Ascending aorta (tissue), 2 donors: ENCODE measurements at regions not wholly inside any gene's neighbourhood (a gene's known extent, or its start where the extent isn't known, plus 50 kb on each side); places are given as distances from the start of the nearest gene placed in this dataset.

Source experiments
- DNase-seq, 2 donors: peaks; one replicate each; pipeline ENCODE4 v3.0.0-alpha.2; 2019; ENCODE audit warnings: low spot score in 2 of 2
- H3K27ac ChIP-seq, 2 donors: fragments of 200-600 bp; sonication (generic); one replicate each; pipeline ENCODE4 v1.5.1; 2016 to 2017; ENCODE audit warnings: mild to moderate bottlenecking in 1 of 2
- H3K27me3 ChIP-seq: fragments of 200-600 bp; sonication (generic); one replicate; pipeline ENCODE4 v1.5.1; 2017
- H3K36me3 ChIP-seq, 2 donors: fragments of 200-600 bp; sonication (generic); one replicate each; pipeline ENCODE4 v1.5.1; 2016
- H3K4me1 ChIP-seq, 2 donors: fragments of 200-600 bp; sonication (generic); one replicate each; pipeline ENCODE4 v1.5.1; 2016 to 2017; ENCODE audit warnings: mild to moderate bottlenecking in 1 of 2
- H3K4me3 ChIP-seq, 2 donors: fragments of 200-600 bp; sonication (generic); one replicate each; pipeline ENCODE4 v1.5.1; 2016 to 2017; ENCODE audit warnings: mild to moderate bottlenecking in 1 of 2
- H3K9me3 ChIP-seq, 2 donors: fragments of 200-600 bp; sonication (generic); one replicate each; pipeline ENCODE4 v1.5.1; 2016
- intact Hi-C: fragments of 100-400 bp; cut with DNase I; formaldehyde crosslinking; loops from one replicate; pipeline ENCODE4 v1.15.1; 2023
- TF ChIP-seq, protein P1 (sequence below), 3 experiments: fragments of 200-600 bp in 2 of 3; fragments of 450-650 bp in 1 of 3; sonication (generic) in 2 of 3; IDR thresholded peaks; one replicate each; pipeline ENCODE4 v1.5.1; 2016 to 2019; ENCODE audit warnings: antibody characterized with exemption in 3 of 3, mild to moderate bottlenecking in 1 of 3, moderate library complexity in 1 of 3

DNA sequence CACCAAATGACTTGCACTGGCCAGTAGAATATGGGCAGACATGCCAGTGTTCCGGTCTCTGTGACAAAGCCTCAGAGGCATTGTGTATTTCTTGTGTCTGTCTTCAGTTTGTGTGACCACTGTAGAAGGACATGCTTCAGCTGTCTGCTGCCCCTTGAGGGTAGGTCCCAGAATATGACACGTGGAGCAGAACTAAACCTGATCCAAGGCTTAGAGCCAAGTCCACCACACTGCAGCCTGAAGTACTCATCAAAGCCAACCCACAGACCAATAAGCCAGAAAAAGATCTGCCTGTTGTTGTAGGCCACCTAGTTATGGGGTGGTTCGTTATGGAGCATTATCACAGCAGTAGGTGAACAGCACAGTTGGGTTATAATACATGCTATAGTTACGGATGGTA is 468.9 kb downstream of the PSAT1 start:
- Histone ChIP-seq H3K27me3 (no peaks in the 10 kb centered on the region), H3K9me3 (no peaks in the 10 kb centered on the region), H3K27ac (no peak overlapping the region), H3K4me1 (no peaks in the 10 kb centered on the region), H3K36me3 (no peaks in the 10 kb centered on the region), H3K4me3 (no peak overlapping the region)
- intact Hi-C loops = no loop called here
- TF ChIP-seq, protein P1, sequence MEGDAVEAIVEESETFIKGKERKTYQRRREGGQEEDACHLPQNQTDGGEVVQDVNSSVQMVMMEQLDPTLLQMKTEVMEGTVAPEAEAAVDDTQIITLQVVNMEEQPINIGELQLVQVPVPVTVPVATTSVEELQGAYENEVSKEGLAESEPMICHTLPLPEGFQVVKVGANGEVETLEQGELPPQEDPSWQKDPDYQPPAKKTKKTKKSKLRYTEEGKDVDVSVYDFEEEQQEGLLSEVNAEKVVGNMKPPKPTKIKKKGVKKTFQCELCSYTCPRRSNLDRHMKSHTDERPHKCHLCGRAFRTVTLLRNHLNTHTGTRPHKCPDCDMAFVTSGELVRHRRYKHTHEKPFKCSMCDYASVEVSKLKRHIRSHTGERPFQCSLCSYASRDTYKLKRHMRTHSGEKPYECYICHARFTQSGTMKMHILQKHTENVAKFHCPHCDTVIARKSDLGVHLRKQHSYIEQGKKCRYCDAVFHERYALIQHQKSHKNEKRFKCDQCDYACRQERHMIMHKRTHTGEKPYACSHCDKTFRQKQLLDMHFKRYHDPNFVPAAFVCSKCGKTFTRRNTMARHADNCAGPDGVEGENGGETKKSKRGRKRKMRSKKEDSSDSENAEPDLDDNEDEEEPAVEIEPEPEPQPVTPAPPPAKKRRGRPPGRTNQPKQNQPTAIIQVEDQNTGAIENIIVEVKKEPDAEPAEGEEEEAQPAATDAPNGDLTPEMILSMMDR (IDR thresholded peaks at IDR 0.05) = no peak
- no peak for DNase-seq

DNA sequence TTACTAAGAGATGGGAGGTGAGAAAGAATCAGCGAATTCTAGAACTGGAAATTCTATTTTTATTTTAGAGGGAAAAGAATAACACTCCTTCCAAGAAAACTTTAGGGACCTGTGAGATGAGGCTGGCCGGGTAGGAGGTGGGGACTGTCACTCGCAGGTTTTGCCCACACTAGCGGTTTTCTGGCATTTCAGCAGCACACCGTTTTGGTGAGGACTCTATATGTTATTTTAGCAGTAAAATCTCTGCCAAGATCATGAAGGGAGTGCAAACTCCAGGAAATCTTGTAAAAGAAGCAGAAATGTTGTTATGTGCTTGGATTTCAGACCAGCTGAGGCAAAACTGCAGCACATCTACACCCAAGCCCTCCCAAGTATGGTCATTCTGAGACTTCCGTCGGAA is 470.6 kb downstream of the PSAT1 start:
- Histone ChIP-seq H3K4me3 (no peak overlapping the region), H3K27ac (no peak overlapping the region), H3K9me3 (no peaks in the 10 kb centered on the region), H3K4me1 (no peaks in the 10 kb centered on the region), H3K36me3 (no peaks in the 10 kb centered on the region), H3K27me3 (no peaks in the 10 kb centered on the region)
- DNase-seq = no peak
- intact Hi-C loops = no loop called here
- TF ChIP-seq, protein P1 (IDR thresholded peaks at IDR 0.05) = no peak

DNA sequence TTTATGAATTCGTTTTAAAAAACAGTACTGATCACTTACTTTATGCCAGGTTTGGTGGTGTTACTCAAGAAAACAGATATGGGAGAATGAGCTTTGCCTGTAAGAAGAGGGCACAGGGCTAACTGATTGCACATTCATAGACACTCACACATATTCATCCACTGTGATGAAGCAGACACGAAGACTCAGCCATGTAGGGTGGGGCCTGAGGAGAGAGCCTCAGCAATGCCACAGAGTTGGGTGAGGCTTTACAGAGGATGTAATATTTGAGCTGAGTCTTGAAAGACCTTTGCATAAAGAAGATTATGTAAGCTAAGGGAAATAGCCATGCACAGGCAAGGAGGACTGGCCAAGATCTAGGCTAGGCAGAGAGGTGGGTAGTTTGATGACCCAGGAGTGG is 472.8 kb downstream of the PSAT1 start:
- intact Hi-C loops = no loop called here
- no peak for DNase-seq

DNA sequence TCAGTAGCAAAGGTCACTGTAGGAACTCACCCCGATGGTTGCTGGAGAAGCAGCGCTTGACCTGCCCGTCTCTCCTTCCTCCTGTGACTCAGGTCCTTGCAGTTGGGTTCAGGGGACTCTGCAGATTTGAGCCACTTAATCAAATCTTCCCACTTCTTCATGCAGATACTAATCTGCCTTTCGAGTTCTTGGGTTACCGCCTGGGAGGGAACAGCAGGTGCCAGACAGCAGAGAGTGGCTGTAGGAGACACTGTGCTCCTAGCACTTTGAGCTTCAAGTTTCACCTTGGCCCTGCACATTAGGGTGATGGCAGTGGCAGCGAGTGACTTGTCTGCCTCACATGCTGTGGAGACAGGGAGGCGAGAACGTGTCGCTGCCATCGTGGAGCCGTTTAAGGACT is 478.3 kb downstream of the PSAT1 start:
- H3K36me3 ChIP-seq = no peaks in the 10 kb centered on the region
- DNase-seq = no peak
- intact Hi-C loops = no loop called here

More for the DNA sequence above, 472.8 kb downstream of the PSAT1 start:
- no peaks in the 10 kb centered on the region for H3K4me1 ChIP-seq
- no peaks in the 10 kb centered on the region for H3K36me3 ChIP-seq
- H3K4me3 ChIP-seq = no peak overlapping the region
- TF ChIP-seq, protein P1 (IDR thresholded peaks at IDR 0.05) = no peak
- no peak overlapping the region for H3K27ac ChIP-seq
- H3K27me3 ChIP-seq = no peaks in the 10 kb centered on the region
- H3K9me3 ChIP-seq = no peaks in the 10 kb centered on the region

DNA sequence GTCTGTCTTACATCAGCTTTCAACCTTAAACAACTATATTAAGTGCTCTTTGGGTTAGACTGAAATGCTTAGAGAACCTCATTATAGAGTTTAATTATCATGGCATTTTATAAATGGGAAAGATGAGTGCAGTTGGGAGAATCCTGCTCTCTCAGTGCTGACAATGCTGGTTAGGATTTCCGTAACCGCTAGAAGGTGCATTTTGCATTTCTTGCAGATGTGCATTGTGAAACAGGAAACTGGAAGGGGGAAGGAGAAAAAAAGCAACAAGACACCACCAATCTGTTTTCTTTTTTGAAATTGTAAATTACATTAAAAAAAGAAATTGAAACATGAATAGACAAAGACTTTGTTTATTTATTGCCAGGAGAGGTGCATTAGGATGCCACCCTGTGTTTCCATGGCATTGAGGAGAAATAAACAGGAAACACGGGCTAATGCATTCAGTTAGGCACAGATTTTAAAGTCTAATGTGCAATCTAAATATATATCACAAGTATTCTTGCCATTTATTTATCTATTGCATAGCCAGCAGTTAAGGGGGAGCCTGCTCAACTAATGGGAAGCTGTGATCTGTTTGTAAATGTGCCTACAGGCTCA is 478.9 kb downstream of the PSAT1 start:
- no peaks in the 10 kb centered on the region for H3K4me1 ChIP-seq
- intact Hi-C loops = no loop called here
- no peak overlapping the region for H3K27ac ChIP-seq
- H3K4me3 ChIP-seq = no peak overlapping the region
- TF ChIP-seq, protein P1 (IDR thresholded peaks at IDR 0.05) = no peak
- no peaks in the 10 kb centered on the region for H3K36me3 ChIP-seq
- DNase-seq = no peak
- no peaks in the 10 kb centered on the region for H3K9me3 ChIP-seq
- H3K27me3 ChIP-seq = no peaks in the 10 kb centered on the region

More for the DNA sequence above, 478.3 kb downstream of the PSAT1 start:
- TF ChIP-seq, protein P1 (IDR thresholded peaks at IDR 0.05) = no peak
- H3K27ac ChIP-seq = no peak overlapping the region
- no peaks in the 10 kb centered on the region for H3K27me3 ChIP-seq
- no peaks in the 10 kb centered on the region for H3K9me3 ChIP-seq
- H3K4me3 ChIP-seq = no peak overlapping the region
- H3K4me1 ChIP-seq = no peaks in the 10 kb centered on the region

DNA sequence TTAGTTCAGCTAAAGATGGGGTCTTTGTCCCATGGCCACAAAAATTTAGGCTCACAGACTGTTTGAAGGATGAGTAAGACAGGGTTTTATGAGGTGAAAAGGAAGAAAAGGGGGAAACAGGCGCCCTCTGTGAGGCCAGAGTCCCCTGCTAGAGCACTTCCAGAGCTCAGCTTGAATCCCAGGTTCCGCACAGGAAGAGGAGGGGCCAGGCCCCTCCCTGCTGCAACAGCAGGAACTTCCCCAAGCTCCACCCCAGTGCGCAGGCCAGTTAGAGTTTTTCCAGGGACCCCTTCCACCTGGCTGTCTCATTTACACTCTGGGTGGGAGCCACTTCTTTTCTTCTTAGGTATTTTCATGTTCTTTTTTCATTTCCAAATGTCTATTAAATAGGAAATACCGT is 480.8 kb downstream of the PSAT1 start:
- TF ChIP-seq, protein P1 (IDR thresholded peaks at IDR 0.05) = no peak
- no peak for DNase-seq
- H3K27me3 ChIP-seq = no peaks in the 10 kb centered on the region
- H3K4me1 ChIP-seq = no peaks in the 10 kb centered on the region
- H3K27ac ChIP-seq = no peak overlapping the region
- no peaks in the 10 kb centered on the region for H3K9me3 ChIP-seq
- no peak overlapping the region for H3K4me3 ChIP-seq
- H3K36me3 ChIP-seq = no peaks in the 10 kb centered on the region
- intact Hi-C loops = no loop called here
